HEK293T (cell line): ENCODE measurements at regions not wholly inside any gene's neighbourhood (a gene's known extent, or its start where the extent isn't known, plus 50 kb on each side); places are given as distances from the start of the nearest gene placed in this dataset.

Experiments used
- ARNT ChIP-seq: fragments of 450-650 bp; IDR thresholded peaks from 2 replicates; pipeline ENCODE4 v1.6.1; 2017; ENCODE audit warnings: mild to moderate bottlenecking
- ELF4 ChIP-seq: fragments of 450-650 bp; IDR thresholded peaks from 2 replicates; pipeline ENCODE4 v1.6.1; 2017; ENCODE audit warnings: antibody characterized with exemption
- FOXA1 ChIP-seq: fragments of 450-650 bp; IDR thresholded peaks from 2 replicates; pipeline ENCODE4 v1.6.1; 2016; ENCODE audit warnings: mild to moderate bottlenecking
- FOXK2 ChIP-seq: fragments of 450-650 bp; IDR thresholded peaks from 2 replicates; pipeline ENCODE4 v1.6.1; 2016; ENCODE audit warnings: mild to moderate bottlenecking
- NFRKB ChIP-seq: fragments of 450-650 bp; IDR thresholded peaks from 2 replicates; pipeline ENCODE4 v1.6.1; 2016; ENCODE audit warnings: mild to moderate bottlenecking, moderate library complexity
- SP1 ChIP-seq: fragments of 450-650 bp; IDR thresholded peaks from 2 replicates; pipeline ENCODE4 v1.6.1; 2017
- SUZ12 ChIP-seq: fragments of 450-650 bp; IDR thresholded peaks from 2 replicates; pipeline ENCODE4 v1.6.1; 2016; ENCODE audit warnings: mild to moderate bottlenecking
- TARDBP ChIP-seq: fragments of 450-650 bp; IDR thresholded peaks from 2 replicates; pipeline ENCODE4 v1.6.1; 2016

DNA sequence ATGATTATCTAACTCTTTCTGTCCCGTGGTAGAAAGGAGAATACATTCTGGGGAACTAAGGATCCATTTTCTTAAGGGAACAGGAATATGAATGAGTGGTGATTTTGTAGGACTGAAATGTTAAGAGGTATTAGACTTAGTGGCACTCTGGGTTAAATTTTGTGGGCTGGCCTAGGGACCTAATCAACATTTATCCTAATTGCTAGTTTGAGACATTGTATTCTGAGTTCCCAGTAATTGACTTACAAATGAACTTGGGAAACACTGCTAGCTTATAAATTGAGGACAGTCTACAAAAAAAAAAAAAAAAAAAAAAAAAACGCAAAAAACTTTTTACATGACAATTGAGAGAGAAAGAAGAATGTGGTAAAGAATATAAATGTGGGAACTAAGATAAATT, 136.6 kb upstream of the ZP4 start:
- TF ChIP-seq FOXA1: no peak
- no peak for TF ChIP-seq TARDBP
- TF ChIP-seq FOXK2: no peak
- no peak for TF ChIP-seq NFRKB
- TF ChIP-seq ARNT: no peak
- TF ChIP-seq SP1: no peak
- TF ChIP-seq SUZ12: no peak
- no peak for TF ChIP-seq ELF4
